ENCODE measurements at regions not wholly inside any gene's neighbourhood (a gene's known extent, or its start where the extent isn't known, plus 50 kb on each side); places are given as distances from the start of the nearest gene placed in this dataset.

- no peak for TF ChIP-seq POLR2A (IDR thresholded peaks at IDR 0.05)
- TF ChIP-seq, protein P1, sequence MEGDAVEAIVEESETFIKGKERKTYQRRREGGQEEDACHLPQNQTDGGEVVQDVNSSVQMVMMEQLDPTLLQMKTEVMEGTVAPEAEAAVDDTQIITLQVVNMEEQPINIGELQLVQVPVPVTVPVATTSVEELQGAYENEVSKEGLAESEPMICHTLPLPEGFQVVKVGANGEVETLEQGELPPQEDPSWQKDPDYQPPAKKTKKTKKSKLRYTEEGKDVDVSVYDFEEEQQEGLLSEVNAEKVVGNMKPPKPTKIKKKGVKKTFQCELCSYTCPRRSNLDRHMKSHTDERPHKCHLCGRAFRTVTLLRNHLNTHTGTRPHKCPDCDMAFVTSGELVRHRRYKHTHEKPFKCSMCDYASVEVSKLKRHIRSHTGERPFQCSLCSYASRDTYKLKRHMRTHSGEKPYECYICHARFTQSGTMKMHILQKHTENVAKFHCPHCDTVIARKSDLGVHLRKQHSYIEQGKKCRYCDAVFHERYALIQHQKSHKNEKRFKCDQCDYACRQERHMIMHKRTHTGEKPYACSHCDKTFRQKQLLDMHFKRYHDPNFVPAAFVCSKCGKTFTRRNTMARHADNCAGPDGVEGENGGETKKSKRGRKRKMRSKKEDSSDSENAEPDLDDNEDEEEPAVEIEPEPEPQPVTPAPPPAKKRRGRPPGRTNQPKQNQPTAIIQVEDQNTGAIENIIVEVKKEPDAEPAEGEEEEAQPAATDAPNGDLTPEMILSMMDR (IDR thresholded peaks at IDR 0.05): no peak
Observed at GRCh38 chr13:111403266-111403665, 82.8 kb downstream of the TEX29 start.

Data from body of pancreas (tissue), 4 donors.